HCT116 (cell line): ENCODE measurements at regions not wholly inside any gene's neighbourhood (a gene's known extent, or its start where the extent isn't known, plus 50 kb on each side); places are given as distances from the start of the nearest gene placed in this dataset.

Experiments used
- ATAC-seq: fragments of 200-7000 bp; cut with Tn5 transposase; 2 replicates; pipeline ENCODE4 v1.9.1; 2020; ENCODE audit warnings: mild to moderate bottlenecking, moderate library complexity
- BruUV-seq: library from RNA; stranded (reverse); fragments of 400-500 nt; replicated peaks from 2 replicates; lab custom pipeline; 2021; lab: Mats Ljungman, UMichigan
- CTCF ChIA-PET: fragments of 300-600 bp; sonication (Branson Sonifier 250); formaldehyde crosslinking; loops from one replicate; lab custom pipeline; 2021; ENCODE audit warnings: antibody characterized with exemption; lab: Charles Lee
- POLR2A ChIA-PET: fragments of 300-600, 350-600 bp; sonication (Branson Sonifier 250); formaldehyde crosslinking; loops from one replicate; lab custom pipeline; 2021; ENCODE audit warnings: antibody characterized with exemption; lab: Charles Lee
- RAD21 ChIA-PET, 2 experiments: fragments of 300-600 bp; sonication (Branson Sonifier 250); formaldehyde crosslinking; loops; one replicate each; lab custom pipeline; 2023; ENCODE audit warnings: low total read pairs in 2 of 2; ENCODE audit not compliant: uncharacterized antibody in 2 of 2, unreplicated experiment in 2 of 2, low non-redundant PET in 1 of 2; lab: Charles Lee
- DNase-seq: peaks from one replicate; pipeline ENCODE4 v3.0.0-alpha.2; 2010; ENCODE audit warnings: low read depth, low spot score
- H2AFZ ChIP-seq: fragments of 200-600 bp; shearing (Covaris generic), sonication (generic); 2 replicates; pipeline ENCODE4 v1.6.1; 2017; ENCODE audit warnings: low read depth, mixed run types, mixed read lengths, antibody characterized with exemption, low read length; ENCODE audit not compliant: poor library complexity, severe bottlenecking
- H3K27ac ChIP-seq: 2 replicates; pipeline ENCODE4 v1.5.1; 2012; ENCODE audit warnings: low read depth, low read length
- H3K27me3 ChIP-seq: fragments of 200-600 bp; sonication (generic); 2 replicates; pipeline ENCODE4 v1.6.1; 2016; ENCODE audit warnings: mixed run types, low read length, mixed read lengths; ENCODE audit not compliant: insufficient read depth
- H3K36me3 ChIP-seq, 2 experiments: fragments of 200-500 bp in 1 of 2; fragments of 200-600 bp in 1 of 2; sonication (Bioruptor generic) in 1 of 2; sonication (generic) in 1 of 2; 2 replicates each; pipeline versions ENCODE4 v1.5.1 to v1.6.1; 2014 to 2016; ENCODE audit warnings: low read length in 2 of 2, inconsistent platforms in 1 of 2, mixed read lengths in 1 of 2, mixed run types in 1 of 2; ENCODE audit not compliant: insufficient read depth in 2 of 2, control insufficient read depth in 1 of 2
- H3K4me1 ChIP-seq, 2 experiments: fragments of 200-600 bp in 1 of 2; sonication (generic) in 1 of 2; 2 replicates each; pipeline versions ENCODE4 v1.5.1 to v1.6.1; 2012 to 2017; ENCODE audit warnings: low read length in 2 of 2, inconsistent platforms in 1 of 2, mild to moderate bottlenecking in 1 of 2, mixed read lengths in 1 of 2, mixed run types in 1 of 2, moderate library complexity in 1 of 2; ENCODE audit not compliant: insufficient read depth in 2 of 2, control insufficient read depth in 1 of 2
- H3K4me2 ChIP-seq: fragments of 200-600 bp; sonication (generic); 2 replicates; pipeline ENCODE4 v1.6.1; 2017; ENCODE audit warnings: mixed run types, low read length, mixed read lengths
- H3K4me3 ChIP-seq, 2 experiments: fragments of 200-600 bp in 1 of 2; sonication (generic) in 1 of 2; replicated peaks in 1 of 2; 2 replicates each; pipeline ENCODE4 v1.5.1; 2011 to 2016; ENCODE audit warnings: low read length in 2 of 2, control low read depth in 1 of 2, low read depth in 1 of 2, mild to moderate bottlenecking in 1 of 2, mixed read lengths in 1 of 2, mixed run types in 1 of 2
- H3K79me2 ChIP-seq: fragments of 200-600 bp; sonication (generic); 2 replicates; pipeline ENCODE4 v1.6.1; 2017; ENCODE audit warnings: mild to moderate bottlenecking, mixed run types, low read length, moderate library complexity, mixed read lengths; ENCODE audit not compliant: insufficient read depth
- H3K9ac ChIP-seq: fragments of 200-600 bp; sonication (generic); 2 replicates; pipeline ENCODE4 v1.6.1; 2016; ENCODE audit warnings: low read length, mixed read lengths
- H3K9me2 ChIP-seq: fragments of 200-600 bp; sonication (generic), shearing (Covaris generic); 2 replicates; pipeline ENCODE4 v1.6.1; 2017; ENCODE audit warnings: mixed run types, mild to moderate bottlenecking, moderate library complexity; ENCODE audit not compliant: insufficient read depth
- H3K9me3 ChIP-seq, 2 experiments: fragments of 200-500 bp in 1 of 2; fragments of 200-600 bp in 1 of 2; sonication (Bioruptor generic) in 1 of 2; sonication (generic) in 1 of 2; 2 replicates each; pipeline ENCODE4 v1.6.1; 2014 to 2017; ENCODE audit warnings: low read length in 2 of 2, mixed read lengths in 2 of 2, inconsistent platforms in 1 of 2, low read depth in 1 of 2, mild to moderate bottlenecking in 1 of 2, mixed run types in 1 of 2, moderate library complexity in 1 of 2; ENCODE audit not compliant: control insufficient read depth in 1 of 2, insufficient read depth in 1 of 2
- H4K20me1 ChIP-seq: fragments of 200-600 bp; sonication (generic), shearing (Covaris generic); 2 replicates; pipeline ENCODE4 v1.6.1; 2017; ENCODE audit warnings: mixed run types, mild to moderate bottlenecking, moderate library complexity; ENCODE audit not compliant: insufficient read depth
- CBX3 ChIP-seq: IDR thresholded peaks from 2 replicates; pipeline ENCODE4 v1.6.1; 2012; ENCODE audit warnings: low read depth
- CEBPB ChIP-seq: IDR thresholded peaks from 2 replicates; pipeline ENCODE4 v1.6.1; 2012; ENCODE audit warnings: low read depth
- EGR1 ChIP-seq: IDR thresholded peaks from 2 replicates; pipeline ENCODE4 v1.6.1; 2012; ENCODE audit warnings: low read depth
- EZH2phosphoT487 ChIP-seq: fragments of 200-600 bp; IDR thresholded peaks from 2 replicates; pipeline ENCODE4 v1.6.1; 2018; ENCODE audit warnings: antibody characterized with exemption, borderline replicate concordance
- FOSL1 ChIP-seq: IDR thresholded peaks from 2 replicates; pipeline ENCODE4 v1.6.1; 2012; ENCODE audit warnings: low read depth
- POLR2A ChIP-seq: IDR thresholded peaks from 2 replicates; pipeline ENCODE4 v1.7.0; 2011; ENCODE audit warnings: borderline replicate concordance; ENCODE audit not compliant: insufficient read depth, insufficient read length; ENCODE audit errors: extremely low read depth
- POLR2AphosphoS5 ChIP-seq: IDR thresholded peaks from 2 replicates; pipeline ENCODE4 v1.6.1; 2011; ENCODE audit warnings: mild to moderate bottlenecking, low read depth, low read length, moderate library complexity
- REST ChIP-seq: IDR thresholded peaks from 2 replicates; pipeline ENCODE4 v1.6.1; 2012; ENCODE audit warnings: low read depth
- SIN3A ChIP-seq: IDR thresholded peaks from 2 replicates; pipeline ENCODE4 v1.6.1; 2012; ENCODE audit warnings: low read depth
- SP1 ChIP-seq: IDR thresholded peaks from 2 replicates; pipeline ENCODE4 v1.6.1; 2012; ENCODE audit warnings: low read depth
- SRF ChIP-seq: IDR thresholded peaks from 2 replicates; pipeline ENCODE4 v1.6.1; 2012; ENCODE audit warnings: low read depth
- ZBTB33 ChIP-seq: IDR thresholded peaks from 2 replicates; pipeline ENCODE4 v1.6.1; 2011; ENCODE audit warnings: mild to moderate bottlenecking, low read length, moderate library complexity; ENCODE audit not compliant: insufficient replicate concordance; ENCODE audit errors: extremely low read depth
- ZFX ChIP-seq: fragments of 450-650 bp; IDR thresholded peaks from 2 replicates; pipeline ENCODE4 v1.6.1; 2017
- ZNF274 ChIP-seq: fragments of 200-500 bp; sonication (Bioruptor generic); IDR thresholded peaks from 2 replicates; pipeline ENCODE4 v1.6.1; 2014; ENCODE audit warnings: mild to moderate bottlenecking, low read depth, low read length, inconsistent platforms
- intact Hi-C: fragments of 100-400 bp; cut with micrococcal nuclease; formaldehyde crosslinking; loops from 2 replicates; pipeline ENCODE4 v1.10.0; 2022

GRCh38 chr14:103239751-103240150 is 94.3 kb upstream of the EIF5 start:
- ATAC-seq (no peak), DNase-seq (no peak)
- RAD21 ChIA-PET: no interaction called here
- Histone ChIP-seq H3K79me2 (no peaks in the 10 kb centered on the region), H4K20me1 (no peaks in the 10 kb centered on the region), H3K9me3 (peaks cover 0 to 5% of the 10 kb centered on the region in 2 experiments; a peak in 1 of 4 replicates), H3K9ac (no peak overlapping the region)
- intact Hi-C loops: no loop called here
- TF ChIP-seq ZNF274 (no peak), SRF (no peak)
- TF ChIP-seq, all 23 proteins: peak for 0
- ChIA-PET CTCF (no interaction called here), POLR2A (no interaction called here)
- no peak overlapping the region for H3K27ac ChIP-seq
- H3K4me1 ChIP-seq: peaks cover 0 to 3% of the 10 kb centered on the region in 2 experiments; a peak in 2 of 4 replicates
- no TSS peak for BruUV-seq
- no peak overlapping the region for H3K4me2 ChIP-seq
- no peak overlapping the region for H2AFZ ChIP-seq
- H3K27me3 ChIP-seq: no peaks in the 10 kb centered on the region
- no peaks in the 10 kb centered on the region for H3K9me2 ChIP-seq
- H3K4me3 ChIP-seq: no peak overlapping the region
- no peaks in the 10 kb centered on the region for H3K36me3 ChIP-seq

GRCh38 chr14:103241531-103241930 is 92.5 kb upstream of the EIF5 start:
- CTCF ChIA-PET: no interaction called here
- BruUV-seq: no TSS peak
- intact Hi-C loops: no loop called here

More at GRCh38 chr14:103241531-103241930, 92.5 kb upstream of the EIF5 start:
- no peak for DNase-seq
- H3K79me2 ChIP-seq: no peaks in the 10 kb centered on the region
- peaks cover 0 to 5% of the 10 kb centered on the region in 2 experiments; a peak in 1 of 4 replicates for H3K9me3 ChIP-seq
- H3K9me2 ChIP-seq: no peaks in the 10 kb centered on the region
- no peak overlapping the region for H3K9ac ChIP-seq
- no peaks in the 10 kb centered on the region for H4K20me1 ChIP-seq
- no peak for ATAC-seq
- H3K4me2 ChIP-seq: no peak overlapping the region
- no peaks in the 10 kb centered on the region for H3K36me3 ChIP-seq
- ChIA-PET POLR2A (no interaction called here), RAD21 (no interaction called here)
- no peak overlapping the region for H3K4me3 ChIP-seq
- no peaks in the 10 kb centered on the region for H3K27me3 ChIP-seq
- no peak overlapping the region for H2AFZ ChIP-seq
- H3K27ac ChIP-seq: no peak overlapping the region
- H3K4me1 ChIP-seq: peaks cover 0 to 3% of the 10 kb centered on the region in 2 experiments; a peak in 2 of 4 replicates
- TF ChIP-seq EZH2phosphoT487 (no peak), CBX3 (no peak), SP1 (no peak), REST (no peak), ZFX (no peak), ZNF274 (no peak), EGR1 (no peak), POLR2A (no peak), POLR2AphosphoS5 (no peak), ZBTB33 (no peak), SIN3A (no peak), CEBPB (no peak), FOSL1 (no peak), SRF (no peak)
- TF ChIP-seq, all 23 proteins: peak for 0
